CD4-positive, alpha-beta T cell (primary cell): ENCODE measurements at regions not wholly inside any gene's neighbourhood (a gene's known extent, or its start where the extent isn't known, plus 50 kb on each side); places are given as distances from the start of the nearest gene placed in this dataset.

Experiments
- ATAC-seq: fragments of 200-7000 bp; cut with Tn5 transposase; one replicate; pipeline ENCODE4 v1.10.0; 2022; ENCODE audit warnings: mild to moderate bottlenecking; ENCODE audit not compliant: poor library complexity
- CTCF ChIA-PET: fragments of 350-600 bp; sonication (Branson Sonifier 250); formaldehyde crosslinking; loops from one replicate; lab custom pipeline; 2021; ENCODE audit warnings: antibody characterized with exemption, inconsistent platforms; lab: Charles Lee
- POLR2A ChIA-PET: fragments of 350-600 bp; sonication (Branson Sonifier 250); formaldehyde crosslinking; loops from one replicate; lab custom pipeline; 2021; ENCODE audit warnings: antibody characterized with exemption, inconsistent platforms; lab: Charles Lee
- DNase-seq, 14 experiments: peaks; one replicate each; pipeline ENCODE4 v3.0.0-alpha.2; 2013 to 2020; ENCODE audit warnings: mixed read lengths in 2 of 14
- H3K27ac ChIP-seq, 2 donors: one replicate each; pipeline versions ENCODE4 v1.5.1 to v1.7.0; 2013; ENCODE audit warnings: low read length in 2 of 2, low read depth in 1 of 2, mild to moderate bottlenecking in 1 of 2
- H3K27me3 ChIP-seq, 2 experiments: 1 replicate in 1 of 2; 2 replicates in 1 of 2; pipeline versions ENCODE4 v1.6.1 to v1.7.0; 2013; ENCODE audit warnings: low read length in 2 of 2, control low read depth in 1 of 2, mild to moderate bottlenecking in 1 of 2, moderate library complexity in 1 of 2; ENCODE audit not compliant: insufficient read depth in 2 of 2, control insufficient read depth in 1 of 2
- H3K36me3 ChIP-seq: one replicate; pipeline ENCODE4 v1.6.1; 2013; ENCODE audit warnings: low read length, control low read depth; ENCODE audit not compliant: insufficient read depth
- H3K4me1 ChIP-seq: one replicate; pipeline ENCODE4 v1.6.1; 2013; ENCODE audit warnings: low read length, control low read depth; ENCODE audit not compliant: insufficient read depth
- H3K4me3 ChIP-seq: one replicate; pipeline ENCODE4 v1.5.1; 2013; ENCODE audit warnings: mild to moderate bottlenecking, low read length, moderate library complexity
- H3K9me3 ChIP-seq, 2 experiments: 1 replicate in 1 of 2; 2 replicates in 1 of 2; pipeline versions ENCODE4 v1.6.1 to v1.7.0; 2013; ENCODE audit warnings: low read length in 2 of 2, mild to moderate bottlenecking in 2 of 2, control low read depth in 1 of 2, moderate library complexity in 1 of 2; ENCODE audit not compliant: control insufficient read depth in 1 of 2, insufficient read depth in 1 of 2
- H3K27ac Mint-ChIP-seq: one replicate; pipeline ENCODE4 v1.8.0; 2020; ENCODE audit warnings: mixed read lengths
- H3K27me3 Mint-ChIP-seq: one replicate; pipeline ENCODE4 v1.8.0; 2021; ENCODE audit warnings: mixed read lengths
- H3K36me3 Mint-ChIP-seq: one replicate; pipeline ENCODE4 v1.8.0; 2021; ENCODE audit warnings: low read depth, mixed read lengths
- H3K4me1 Mint-ChIP-seq: one replicate; pipeline ENCODE4 v1.8.0; 2021; ENCODE audit warnings: low read depth, mixed read lengths
- H3K4me3 Mint-ChIP-seq: one replicate; pipeline ENCODE4 v1.8.0; 2020; ENCODE audit warnings: mild to moderate bottlenecking, mixed read lengths
- H3K9me3 Mint-ChIP-seq: one replicate; pipeline ENCODE4 v1.8.0; 2020; ENCODE audit warnings: mixed read lengths
- intact Hi-C, 2 experiments: fragments of 100-400 bp; cut with DNase I in 1 of 2; cut with micrococcal nuclease in 1 of 2; formaldehyde crosslinking; loops; one replicate each; pipeline versions ENCODE4 v1.15.1 to v1.9.0; 2023 to 2025; cut with DNase I, micrococcal nuclease
- TF ChIP-seq, protein P1 (sequence below): fragments of 200-600 bp; IDR thresholded peaks from one replicate; pipeline ENCODE4 v1.8.0; 2022; ENCODE audit warnings: antibody characterized with exemption, mild to moderate bottlenecking

GRCh38 chr5:124631874-124632550 lies 114.4 kb downstream of the ZNF608 start:
- ChIA-PET POLR2A (no interaction called here), CTCF (no interaction called here)
- H3K27ac Mint-ChIP-seq, result no peak overlapping the region
- no peak overlapping the region for H3K27ac ChIP-seq
- H3K36me3 ChIP-seq, result no peaks in the 10 kb centered on the region
- H3K4me1 Mint-ChIP-seq, result no peaks in the 10 kb centered on the region
- TF ChIP-seq, protein P1, sequence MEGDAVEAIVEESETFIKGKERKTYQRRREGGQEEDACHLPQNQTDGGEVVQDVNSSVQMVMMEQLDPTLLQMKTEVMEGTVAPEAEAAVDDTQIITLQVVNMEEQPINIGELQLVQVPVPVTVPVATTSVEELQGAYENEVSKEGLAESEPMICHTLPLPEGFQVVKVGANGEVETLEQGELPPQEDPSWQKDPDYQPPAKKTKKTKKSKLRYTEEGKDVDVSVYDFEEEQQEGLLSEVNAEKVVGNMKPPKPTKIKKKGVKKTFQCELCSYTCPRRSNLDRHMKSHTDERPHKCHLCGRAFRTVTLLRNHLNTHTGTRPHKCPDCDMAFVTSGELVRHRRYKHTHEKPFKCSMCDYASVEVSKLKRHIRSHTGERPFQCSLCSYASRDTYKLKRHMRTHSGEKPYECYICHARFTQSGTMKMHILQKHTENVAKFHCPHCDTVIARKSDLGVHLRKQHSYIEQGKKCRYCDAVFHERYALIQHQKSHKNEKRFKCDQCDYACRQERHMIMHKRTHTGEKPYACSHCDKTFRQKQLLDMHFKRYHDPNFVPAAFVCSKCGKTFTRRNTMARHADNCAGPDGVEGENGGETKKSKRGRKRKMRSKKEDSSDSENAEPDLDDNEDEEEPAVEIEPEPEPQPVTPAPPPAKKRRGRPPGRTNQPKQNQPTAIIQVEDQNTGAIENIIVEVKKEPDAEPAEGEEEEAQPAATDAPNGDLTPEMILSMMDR, result no peak
- peaks cover 0 to 13% of the 10 kb centered on the region in 2 experiments for H3K9me3 ChIP-seq
- H3K9me3 Mint-ChIP-seq, result no peaks in the 10 kb centered on the region
- peaks cover 66% of the 10 kb centered on the region for H3K27me3 Mint-ChIP-seq
- no peak for DNase-seq
- no peak overlapping the region for H3K4me3 ChIP-seq
- ATAC-seq, result no peak
- no peak overlapping the region for H3K4me3 Mint-ChIP-seq
- intact Hi-C loops, result no loop called here
- no peaks in the 10 kb centered on the region for H3K4me1 ChIP-seq
- H3K36me3 Mint-ChIP-seq, result no peaks in the 10 kb centered on the region
- H3K27me3 ChIP-seq, result no peaks in the 10 kb centered on the region

GRCh38 chr5:124630767-124631704 lies 115.4 kb downstream of the ZNF608 start:
- intact Hi-C loops, result no loop called here
- Mint-ChIP-seq H3K4me1 (no peaks in the 10 kb centered on the region), H3K9me3 (no peaks in the 10 kb centered on the region), H3K4me3 (no peak overlapping the region), H3K36me3 (no peaks in the 10 kb centered on the region), H3K27me3 (peaks cover 72% of the 10 kb centered on the region), H3K27ac (no peak overlapping the region)
- Histone ChIP-seq H3K27me3 (no peaks in the 10 kb centered on the region), H3K9me3 (peaks cover 0 to 13% of the 10 kb centered on the region in 2 experiments), H3K4me3 (no peak overlapping the region), H3K4me1 (no peaks in the 10 kb centered on the region), H3K27ac (no peak overlapping the region), H3K36me3 (no peaks in the 10 kb centered on the region)
- DNase-seq (no peak), ATAC-seq (no peak)
- TF ChIP-seq, protein P1, result no peak
- ChIA-PET POLR2A (no interaction called here), CTCF (no interaction called here)

DNA sequence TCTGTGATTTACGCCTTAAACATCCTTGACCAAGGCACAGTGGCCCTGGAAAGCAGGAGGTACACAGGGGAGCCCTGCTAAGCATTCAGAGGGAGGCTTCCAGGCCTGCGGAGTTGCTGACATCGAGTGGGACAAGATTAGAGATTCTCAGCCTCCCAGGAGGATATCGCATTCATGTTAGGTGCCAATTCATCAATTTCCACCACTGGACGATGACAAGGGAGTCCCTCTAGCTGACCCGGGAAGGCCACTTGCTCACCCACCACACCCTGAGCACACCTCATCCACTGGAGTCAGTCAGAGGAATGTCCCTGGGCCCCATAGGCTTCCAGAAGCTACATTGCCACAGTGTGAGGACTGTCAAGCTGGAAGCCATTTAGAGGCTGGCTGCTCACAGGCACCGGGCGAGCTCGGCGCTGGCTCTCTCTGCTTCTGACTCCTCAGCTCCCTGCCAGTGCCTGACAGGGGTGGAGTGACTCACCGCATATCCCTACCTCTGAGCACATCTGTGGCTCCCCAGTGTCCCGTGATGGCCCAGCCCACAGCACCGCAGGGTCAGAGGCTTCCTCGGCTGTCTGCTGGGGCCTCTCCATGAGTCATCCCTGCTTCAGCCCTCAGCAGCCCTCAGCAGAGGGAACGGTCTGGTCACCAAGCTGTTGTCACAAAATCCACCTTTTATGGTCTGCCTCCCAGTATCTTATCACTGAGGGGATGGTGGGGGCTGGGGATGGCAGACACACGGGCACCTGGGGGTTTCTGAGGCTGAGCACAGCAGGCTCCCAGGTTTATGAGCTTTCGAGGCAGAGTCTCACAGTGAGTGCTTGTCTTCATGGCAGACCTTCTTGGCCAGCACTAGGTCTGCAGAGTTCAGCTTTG lies 117.5 kb downstream of the ZNF608 start:
- Histone ChIP-seq H3K9me3 (peaks cover 0 to 13% of the 10 kb centered on the region in 2 experiments), H3K27me3 (no peaks in the 10 kb centered on the region), H3K36me3 (no peaks in the 10 kb centered on the region), H3K4me3 (no peak overlapping the region), H3K4me1 (no peaks in the 10 kb centered on the region), H3K27ac (no peak overlapping the region)
- CTCF ChIA-PET, result no interaction called here
- Mint-ChIP-seq H3K9me3 (no peaks in the 10 kb centered on the region), H3K36me3 (no peaks in the 10 kb centered on the region), H3K4me3 (no peak overlapping the region), H3K27ac (no peak overlapping the region), H3K27me3 (peaks cover 78% of the 10 kb centered on the region), H3K4me1 (no peaks in the 10 kb centered on the region)
- POLR2A ChIA-PET, result interaction anchor here (0.6 kb wide), 1 partner anchor 35 kb away, joined by 3 read pairs; no protein-coding TSS in a partner anchor
- ATAC-seq, result no peak
- intact Hi-C loops, result no loop called here
- peak in 2 of 14 experiments; percentile 23 to 43 for DNase-seq
- TF ChIP-seq, protein P1, result no peak
